HG03571 (cell line): ENCODE measurements at regions not wholly inside any gene's neighbourhood (a gene's known extent, or its start where the extent isn't known, plus 50 kb on each side); places are given as distances from the start of the nearest gene placed in this dataset.
"Not testable (repeated sequence)": the region's sequence is repeated elsewhere in the genome, so short reads cannot be mapped to it uniquely, and the experiment has no call there.

ENCODE experiments used
- ATAC-seq: cut with Tn5 transposase; IDR thresholded peaks from one replicate; pipeline ENCODE4 v1.9.1; 2021; ENCODE audit not compliant: unreplicated experiment

DNA sequence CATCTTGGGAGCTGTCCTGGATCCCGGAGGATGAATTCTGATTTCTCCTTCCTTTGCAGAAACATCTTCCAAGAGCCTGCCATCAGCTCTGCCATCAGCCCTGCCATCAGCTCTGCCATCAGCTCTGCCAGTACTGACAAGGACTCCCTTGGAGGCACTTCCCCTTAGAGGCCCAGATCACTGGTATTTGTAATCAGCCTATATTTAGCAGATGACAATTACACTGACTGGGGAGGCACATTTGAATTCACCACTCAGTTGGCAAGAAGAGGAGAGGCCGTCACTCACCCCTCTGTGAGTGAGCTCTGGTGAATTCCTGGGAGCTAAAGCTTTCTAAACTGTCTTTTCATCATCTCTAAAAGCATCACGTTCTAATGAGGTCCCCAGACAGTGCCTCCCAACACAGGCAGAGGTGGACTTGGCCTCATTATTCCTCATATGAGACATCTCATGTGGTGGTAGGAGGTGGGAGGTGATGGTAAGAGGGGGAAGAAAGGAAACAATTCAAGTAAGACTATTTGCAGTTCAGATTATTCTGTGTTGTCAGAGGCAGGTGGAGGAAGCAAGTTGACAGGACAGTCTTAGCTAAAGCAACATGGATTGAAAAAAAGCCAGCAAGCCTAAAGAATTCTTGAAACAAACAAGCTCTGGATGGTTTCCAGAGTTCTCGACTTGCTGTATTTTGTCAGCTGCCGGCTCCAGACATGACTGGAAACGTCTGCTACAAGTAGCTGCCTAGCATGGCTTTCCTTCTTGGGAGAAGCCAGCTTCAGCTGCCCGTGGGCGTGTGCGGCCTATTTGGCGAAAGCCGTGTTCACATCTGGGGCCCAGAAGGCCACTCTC is 771.7 kb downstream of the TBC1D22A start:
- ATAC-seq: no peak

DNA sequence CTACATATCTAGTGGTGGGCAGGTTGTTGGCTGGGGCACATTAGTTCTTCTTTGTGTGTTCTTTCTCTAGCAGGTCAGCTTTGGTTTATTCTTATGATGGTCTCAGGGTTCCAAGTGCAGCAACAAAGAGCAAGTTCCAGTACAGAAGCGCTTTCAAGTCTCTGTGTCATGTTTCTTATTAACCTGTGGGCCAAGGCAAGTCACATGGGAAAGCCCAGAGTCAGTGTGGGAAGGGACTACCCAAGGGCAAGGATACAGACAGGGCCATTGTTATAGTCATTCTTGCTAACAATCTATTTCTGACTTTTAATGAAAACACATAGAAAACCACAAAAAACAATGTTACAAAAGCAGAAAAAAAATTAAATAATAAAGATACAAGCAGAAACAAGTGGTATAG is 754.6 kb downstream of the TBC1D22A start:
- ATAC-seq: no peak

DNA sequence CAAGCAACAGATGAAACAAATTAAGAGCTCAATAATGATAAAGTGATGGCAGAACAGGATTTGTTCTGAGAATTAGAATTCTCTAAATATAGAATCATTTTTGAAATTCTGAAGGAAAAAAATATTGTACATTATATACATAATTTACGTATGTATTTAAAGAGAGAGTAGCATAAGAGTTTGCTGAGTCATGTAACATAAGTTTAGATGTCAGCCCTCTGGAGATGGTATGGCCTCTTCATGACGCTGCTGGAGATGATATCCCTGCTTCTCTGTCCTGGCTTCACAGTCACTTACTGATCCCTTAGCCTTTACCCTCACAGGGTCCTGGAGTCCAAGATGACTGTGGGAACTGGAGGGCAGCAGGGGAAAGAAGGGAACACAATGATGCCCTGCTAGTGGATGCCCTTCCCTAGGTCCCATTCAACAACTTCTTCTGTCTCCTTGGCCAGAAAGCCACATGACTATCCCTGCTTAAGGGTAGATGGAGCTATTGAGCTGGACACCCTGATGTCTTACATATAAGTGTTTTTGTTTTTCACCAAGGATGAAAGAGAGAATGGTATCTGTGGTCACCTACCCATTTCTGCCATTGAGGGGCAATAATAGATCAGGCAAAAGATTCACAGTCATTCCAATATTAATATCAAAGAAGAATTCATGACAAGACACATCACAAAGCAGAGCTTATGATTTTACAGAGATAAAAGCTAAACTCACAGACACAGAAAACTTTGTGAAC is 753.1 kb downstream of the TBC1D22A start:
- no peak for ATAC-seq

DNA sequence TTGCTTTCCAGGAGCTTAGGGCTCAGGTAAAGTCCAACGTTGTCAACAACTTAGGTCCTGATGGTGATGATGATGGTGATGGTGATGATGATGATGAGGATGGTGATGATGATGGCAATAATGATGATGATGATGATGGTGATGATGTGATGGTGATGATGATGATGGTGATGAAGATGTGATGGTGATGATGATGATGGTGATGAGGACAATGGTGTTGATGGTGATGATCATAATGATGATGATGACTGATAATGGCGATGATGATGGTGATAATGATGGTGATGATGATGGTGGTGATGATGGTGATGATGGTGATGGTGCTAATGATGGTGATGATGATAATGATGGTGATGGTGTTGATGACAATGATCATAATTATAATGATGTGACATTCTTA is 750.2 kb downstream of the TBC1D22A start:
- ATAC-seq: no peak

DNA sequence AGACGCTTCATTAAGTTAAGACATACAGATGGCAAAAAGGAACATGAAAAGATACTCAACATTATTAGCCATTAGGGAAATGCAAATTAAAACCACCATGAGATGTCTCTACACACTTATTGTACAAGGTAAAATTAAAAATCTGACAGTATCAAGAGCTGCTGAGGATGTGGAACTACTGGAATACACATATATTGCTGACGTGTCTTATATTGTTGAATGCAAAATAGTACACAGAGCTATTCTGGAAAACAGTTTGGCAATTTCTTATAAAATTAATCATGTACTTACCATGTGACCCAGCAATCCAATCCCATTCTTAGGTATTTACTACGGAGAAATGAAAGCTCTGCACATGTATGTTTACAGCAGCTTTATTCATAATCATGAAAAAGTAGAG is 742.5 kb downstream of the TBC1D22A start:
- ATAC-seq: no peak

DNA sequence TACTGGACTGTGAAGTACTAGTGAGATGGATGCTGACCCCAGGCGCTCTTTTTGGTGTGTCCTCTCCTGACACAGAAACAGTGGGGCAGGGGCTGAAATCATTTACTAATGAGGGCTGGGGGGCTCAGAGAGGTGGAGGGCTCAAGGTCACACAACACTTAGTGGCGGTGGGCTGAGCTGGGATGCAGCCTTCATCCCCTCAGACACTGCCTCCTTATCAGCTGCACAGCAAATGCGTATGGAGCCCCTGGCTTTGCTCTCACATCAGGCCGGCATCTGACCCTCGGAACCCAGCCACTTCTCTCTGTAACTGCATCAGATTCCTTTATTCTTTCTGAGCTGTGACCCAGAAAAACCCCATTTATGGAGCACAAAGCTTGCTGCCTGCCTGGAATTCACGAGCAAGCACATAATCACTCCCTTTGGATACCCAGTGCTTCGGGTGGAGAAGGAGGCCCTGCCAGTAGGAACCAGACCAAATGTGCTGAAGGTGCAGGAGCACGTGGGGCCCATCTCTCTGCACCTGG is 736.6 kb downstream of the TBC1D22A start:
- no peak for ATAC-seq

DNA sequence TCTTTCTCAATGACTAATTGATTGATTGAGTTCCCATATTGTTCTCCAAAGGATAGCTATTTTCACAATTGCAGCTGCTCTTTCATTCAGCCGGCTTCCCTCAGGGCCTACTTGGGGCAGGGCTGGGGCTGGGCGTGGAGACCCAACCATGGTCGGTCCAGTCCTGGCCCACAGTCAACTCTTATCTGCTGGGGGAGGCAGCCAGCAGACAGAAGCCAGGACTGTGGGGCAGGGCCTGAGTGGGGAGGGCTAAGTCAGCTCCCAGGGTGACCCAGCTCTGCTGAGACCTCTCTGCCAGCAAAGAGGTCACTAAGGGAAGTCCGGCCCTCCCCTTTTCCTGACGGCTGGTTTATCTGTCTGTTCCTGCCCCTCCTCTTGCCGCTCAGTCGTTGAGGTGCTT is 735.2 kb downstream of the TBC1D22A start:
- no peak for ATAC-seq

DNA sequence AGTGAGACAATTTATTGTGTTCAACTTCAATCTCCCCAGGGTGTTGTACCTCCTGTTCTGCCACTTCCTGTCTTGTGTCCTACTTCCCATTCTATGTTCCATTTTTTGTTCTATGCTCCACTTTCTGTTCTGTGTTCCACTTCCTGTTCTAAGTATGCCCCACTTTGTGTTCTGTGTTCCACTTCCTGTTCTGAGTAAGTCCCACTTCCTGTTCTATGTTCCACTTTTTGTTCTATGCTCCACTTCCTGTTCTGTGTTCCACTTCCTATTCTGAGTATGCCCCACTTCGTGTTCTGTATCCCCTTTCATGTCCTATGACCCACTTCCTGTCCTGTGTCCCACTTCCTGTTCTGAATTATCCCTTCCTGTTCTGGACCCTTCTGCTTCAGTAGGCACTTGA is 732.7 kb downstream of the TBC1D22A start:
- no peak for ATAC-seq

DNA sequence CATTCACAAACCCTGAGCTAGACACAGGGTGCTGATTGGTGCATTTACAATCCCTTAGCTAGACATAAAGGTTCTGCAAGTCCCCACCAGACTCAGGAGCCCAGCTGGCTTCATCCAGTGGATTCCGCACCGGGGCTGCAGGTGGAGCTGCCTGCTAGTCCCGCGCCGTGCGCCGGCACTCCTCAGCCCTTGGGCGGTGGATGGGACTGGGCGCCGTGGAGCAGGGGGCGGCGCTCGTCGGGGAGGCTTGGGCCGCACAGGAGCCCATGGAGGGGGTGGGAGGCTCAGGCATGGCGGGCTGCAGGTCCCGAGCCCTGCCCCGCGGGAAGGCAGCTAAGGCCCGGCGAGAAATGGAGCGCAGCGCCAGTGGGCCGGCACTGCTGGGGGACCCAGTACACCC is 725.7 kb downstream of the TBC1D22A start:
- ATAC-seq: not testable (repeated sequence)

DNA sequence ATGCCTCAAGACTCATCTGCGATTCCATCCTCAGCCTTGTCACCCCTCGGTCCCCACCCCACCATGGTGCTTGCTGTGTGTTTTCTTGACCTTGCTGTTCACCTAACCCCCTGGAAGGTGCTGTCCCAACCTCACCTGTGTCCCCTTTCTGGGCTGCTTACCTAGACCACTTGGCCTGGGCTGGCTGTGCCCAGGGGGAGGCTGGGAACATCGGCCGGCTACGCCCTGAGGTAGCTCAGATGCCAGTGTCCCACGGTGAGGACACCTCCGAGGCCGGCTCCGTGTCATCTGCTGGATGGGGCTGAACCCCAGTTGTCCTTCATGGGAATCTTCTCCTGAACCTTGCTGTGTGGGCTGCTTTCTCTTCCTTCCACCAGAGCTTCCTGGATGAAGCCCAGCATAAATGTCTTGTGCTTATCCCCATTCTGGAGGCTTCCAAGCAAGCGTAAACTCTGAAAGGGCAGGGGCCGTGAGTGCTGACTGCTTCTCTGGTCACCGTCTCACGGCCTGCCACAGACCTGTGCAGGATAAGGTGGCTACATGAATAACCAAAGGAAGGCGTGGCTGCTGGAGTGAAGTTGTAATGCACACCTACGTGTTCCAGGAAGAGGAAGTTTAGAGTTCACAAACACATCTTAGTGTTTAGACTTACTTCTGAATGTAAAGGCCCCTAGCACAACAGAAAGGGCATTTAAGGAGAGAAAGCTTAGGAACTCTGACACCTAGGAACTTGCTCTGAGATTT is 724.3 kb downstream of the TBC1D22A start:
- ATAC-seq: no peak

DNA sequence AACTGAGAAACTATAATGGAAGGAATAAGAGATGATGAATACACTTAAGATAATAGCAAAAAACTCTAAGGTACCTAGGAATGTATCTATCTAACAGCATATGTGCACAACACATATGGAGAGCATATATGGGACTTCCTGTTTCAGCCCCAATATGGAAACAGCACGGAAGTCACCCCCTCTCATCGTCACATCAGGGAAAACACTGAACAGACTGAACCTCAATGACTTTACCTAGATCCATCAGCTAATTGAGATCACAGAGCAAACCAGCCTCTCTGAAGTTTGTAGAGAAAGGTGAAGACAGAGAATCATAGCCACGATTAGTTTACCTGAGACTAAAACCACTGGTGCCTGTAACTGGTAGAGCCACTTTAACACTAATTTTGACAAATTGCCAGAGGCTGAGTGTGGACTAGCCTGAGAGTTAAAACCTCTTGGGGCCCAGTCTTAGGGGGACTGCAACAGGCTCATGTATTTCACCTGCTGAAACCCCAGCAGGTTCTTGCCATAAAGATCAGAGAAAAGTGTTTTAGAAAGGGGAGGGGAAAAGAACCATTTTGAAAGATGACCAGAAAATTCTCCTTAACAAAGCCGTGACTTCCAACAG is 722.6 kb downstream of the TBC1D22A start:
- no peak for ATAC-seq

DNA sequence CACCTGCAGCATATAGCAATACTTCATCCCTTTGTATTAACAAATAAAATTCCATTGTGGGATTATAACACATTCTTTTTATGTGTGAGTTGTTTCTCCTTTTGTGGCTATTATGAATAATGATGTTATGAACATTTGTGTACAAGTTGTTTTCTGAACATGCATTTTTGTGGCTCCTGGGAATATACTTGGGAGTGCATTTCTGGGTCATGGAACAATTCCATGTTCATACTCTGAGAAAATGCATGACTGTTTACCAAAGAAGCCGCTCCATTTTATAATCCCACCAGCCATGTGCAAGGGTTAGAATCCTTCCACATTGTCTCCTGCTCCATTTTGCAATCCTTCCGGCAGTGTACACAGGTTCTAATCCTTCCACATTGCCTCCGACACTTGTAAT is 713.8 kb downstream of the TBC1D22A start:
- ATAC-seq: no peak

DNA sequence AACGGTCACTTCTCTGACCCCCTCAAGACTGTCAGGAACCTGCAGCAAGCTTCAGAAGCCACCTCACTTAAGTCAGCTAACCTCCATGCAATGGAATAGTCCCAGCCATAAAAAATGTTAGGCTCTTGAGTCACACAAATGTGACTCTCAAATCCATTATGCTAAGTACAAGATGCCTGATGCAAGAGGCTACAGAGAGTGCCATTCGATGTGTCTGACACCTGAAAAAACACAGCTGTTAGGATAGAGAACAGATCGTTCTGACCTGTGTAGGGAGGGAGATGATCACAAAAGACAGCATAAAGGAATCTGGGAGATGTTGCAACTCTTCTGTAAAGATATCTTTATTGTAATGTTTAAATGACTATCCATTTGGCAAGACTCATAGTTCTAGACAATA is 712.4 kb downstream of the TBC1D22A start:
- no peak for ATAC-seq

DNA sequence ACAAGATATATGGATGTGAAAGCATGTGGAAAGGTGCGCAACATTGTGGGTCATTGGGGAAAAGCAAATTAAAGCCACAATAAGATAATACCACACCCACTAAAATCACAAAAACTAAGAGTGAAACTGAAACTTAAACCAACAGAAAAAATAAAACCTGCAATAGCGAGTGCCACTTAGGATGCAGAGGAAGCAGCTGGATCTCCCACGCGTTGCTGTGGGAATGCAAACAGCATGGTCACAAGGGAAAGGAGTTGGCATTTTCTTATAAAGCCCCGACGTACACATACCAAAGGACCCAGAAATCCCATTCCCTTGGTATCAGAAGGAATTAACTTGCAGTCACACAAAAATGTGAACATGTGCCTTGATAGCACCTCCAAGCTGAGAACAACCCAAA is 712.0 kb downstream of the TBC1D22A start:
- ATAC-seq: no peak

DNA sequence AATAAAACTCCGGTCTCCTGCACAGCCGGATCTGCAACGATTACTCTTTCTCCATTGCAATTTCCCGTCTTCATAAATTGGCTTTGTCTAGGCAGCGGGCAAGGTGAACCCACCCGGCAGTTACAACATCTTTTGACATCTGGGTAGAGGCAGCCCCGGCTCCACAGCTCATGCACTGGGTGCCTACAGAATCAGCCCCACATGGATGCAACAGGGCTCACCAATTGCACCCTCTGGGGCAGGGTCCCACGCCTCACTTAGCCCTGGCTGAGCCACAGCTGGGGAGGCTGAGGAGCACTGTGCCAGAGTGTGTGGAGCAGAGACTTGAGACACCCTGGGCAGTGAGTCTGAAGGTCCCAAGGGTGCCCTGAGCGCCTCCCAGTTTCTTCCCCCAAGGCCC is 710.2 kb downstream of the TBC1D22A start:
- no peak for ATAC-seq

DNA sequence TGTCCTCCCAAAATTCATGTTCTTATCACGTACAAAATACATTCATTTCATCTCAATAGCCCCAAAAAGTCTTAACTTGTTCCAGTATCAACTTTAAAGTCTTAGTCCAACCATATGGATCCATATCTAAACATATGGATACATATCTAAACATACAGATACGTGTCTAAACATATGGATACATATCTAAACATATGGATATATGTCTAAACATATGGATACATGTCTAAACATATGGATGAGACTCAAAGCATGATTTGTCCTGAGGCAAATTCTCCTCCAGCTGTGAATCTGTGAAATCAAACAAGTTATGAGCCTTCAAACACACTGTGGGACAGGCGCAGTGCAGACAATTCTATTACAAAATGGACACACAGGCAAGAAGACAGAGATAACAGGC is 709.0 kb downstream of the TBC1D22A start:
- no peak for ATAC-seq

DNA sequence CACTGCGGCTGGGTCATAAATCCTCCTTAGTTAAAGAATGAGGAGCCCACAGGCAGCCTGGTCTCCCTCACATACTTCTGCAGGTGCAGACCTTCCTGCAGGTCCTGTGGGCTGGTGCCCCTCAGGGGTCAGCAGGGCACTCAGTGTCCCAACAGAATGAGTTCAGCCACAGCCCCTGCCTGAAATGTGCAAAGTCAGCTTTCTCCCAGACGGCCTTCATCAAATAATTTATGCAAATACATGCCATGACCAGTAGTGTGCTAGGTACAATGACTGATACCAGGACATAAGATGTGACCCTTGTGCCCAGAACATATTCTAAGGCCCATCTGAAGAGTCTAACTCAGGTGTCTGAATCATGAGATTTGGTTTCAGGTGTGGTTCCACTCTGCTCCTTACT is 703.4 kb downstream of the TBC1D22A start:
- ATAC-seq: no peak

DNA sequence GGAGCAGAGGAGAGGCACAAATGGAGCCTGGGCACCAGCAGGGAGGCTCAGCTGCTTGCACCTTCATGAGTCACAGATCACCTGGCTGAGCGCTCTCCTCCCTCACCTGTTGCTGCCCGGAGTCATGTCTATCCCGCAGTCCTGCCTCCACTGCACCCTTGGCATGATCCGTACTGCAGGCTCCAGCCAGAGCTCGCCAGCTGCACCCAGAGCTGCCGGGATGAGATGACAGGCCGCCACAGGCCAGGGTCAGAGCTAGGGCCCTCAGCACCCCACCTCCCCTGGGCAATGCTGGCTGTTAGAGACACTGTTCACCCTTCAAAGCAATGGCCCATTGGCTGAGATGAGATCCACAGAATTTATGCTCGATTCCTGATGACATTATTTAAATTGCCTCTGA is 702.8 kb downstream of the TBC1D22A start:
- ATAC-seq: no peak

DNA sequence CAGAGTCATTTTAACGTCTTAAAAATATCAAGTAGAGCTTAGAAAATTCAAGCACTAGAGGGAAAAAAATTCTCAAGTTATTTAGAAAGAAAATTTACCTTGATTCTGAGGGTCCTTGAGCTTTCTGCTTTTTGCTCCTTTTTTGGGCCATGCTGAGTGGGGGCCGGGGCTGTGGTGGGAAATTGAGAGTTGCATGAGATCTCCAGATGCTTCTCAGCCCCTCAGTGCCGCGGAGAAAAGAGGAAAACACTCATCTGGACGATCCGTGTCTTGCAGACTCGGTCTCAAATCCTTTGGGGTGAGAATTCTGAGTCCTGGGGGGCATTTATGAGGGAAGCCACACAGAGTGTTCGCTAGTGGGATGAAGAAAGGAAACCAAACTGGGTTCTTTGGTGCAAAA is 700.8 kb downstream of the TBC1D22A start:
- no peak for ATAC-seq

DNA sequence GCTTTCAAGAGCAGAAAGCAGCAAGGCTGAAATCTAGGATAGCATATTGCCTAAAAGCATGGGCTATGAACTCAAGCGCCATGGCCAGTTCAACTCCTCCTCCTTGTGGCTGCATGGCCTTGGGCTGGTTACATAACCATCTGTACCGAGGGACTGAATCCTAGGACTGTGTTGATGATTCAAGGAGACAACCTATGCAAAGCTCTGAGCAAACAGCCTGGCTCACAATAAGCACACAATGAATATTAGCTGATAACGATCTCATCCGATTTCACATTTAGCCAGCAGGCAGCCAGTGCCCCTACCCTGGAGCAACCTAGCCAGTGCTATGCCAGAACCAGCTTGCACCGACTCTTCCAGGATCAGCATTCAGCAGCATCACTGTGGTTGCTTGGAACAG is 698.4 kb downstream of the TBC1D22A start:
- no peak for ATAC-seq

DNA sequence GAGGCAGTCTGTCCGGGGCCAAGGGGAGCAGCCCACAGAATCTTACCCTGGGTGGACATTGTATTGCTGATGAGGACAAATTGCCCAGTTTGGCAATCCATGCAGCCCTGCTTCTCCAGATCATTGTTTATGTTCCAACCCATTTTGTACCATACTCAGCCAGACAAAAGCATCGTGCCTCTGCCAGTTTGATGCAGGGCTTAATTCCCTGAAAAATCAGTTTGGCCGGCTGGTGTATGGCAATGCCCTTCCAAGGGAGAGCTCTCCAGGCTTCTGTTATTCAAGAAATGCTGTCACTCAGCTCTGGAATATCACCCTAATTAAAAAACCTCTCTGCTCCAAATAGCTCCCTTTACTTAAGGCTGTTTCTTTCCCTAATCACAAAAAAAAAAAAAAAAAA is 697.7 kb downstream of the TBC1D22A start:
- no peak for ATAC-seq
